22Rv1 (cell line): ENCODE measurements at regions not wholly inside any gene's neighbourhood (a gene's known extent, or its start where the extent isn't known, plus 50 kb on each side); places are given as distances from the start of the nearest gene placed in this dataset.

Experiments
- ZFX ChIP-seq: fragments of 450-650 bp; IDR thresholded peaks from 2 replicates; pipeline ENCODE4 v1.6.1; 2017; ENCODE audit warnings: antibody characterized with exemption, borderline replicate concordance
- TF ChIP-seq, protein P1 (sequence below): fragments of 450-650 bp; IDR thresholded peaks from 2 replicates; pipeline ENCODE4 v1.5.1; 2017; ENCODE audit warnings: mild to moderate bottlenecking

DNA sequence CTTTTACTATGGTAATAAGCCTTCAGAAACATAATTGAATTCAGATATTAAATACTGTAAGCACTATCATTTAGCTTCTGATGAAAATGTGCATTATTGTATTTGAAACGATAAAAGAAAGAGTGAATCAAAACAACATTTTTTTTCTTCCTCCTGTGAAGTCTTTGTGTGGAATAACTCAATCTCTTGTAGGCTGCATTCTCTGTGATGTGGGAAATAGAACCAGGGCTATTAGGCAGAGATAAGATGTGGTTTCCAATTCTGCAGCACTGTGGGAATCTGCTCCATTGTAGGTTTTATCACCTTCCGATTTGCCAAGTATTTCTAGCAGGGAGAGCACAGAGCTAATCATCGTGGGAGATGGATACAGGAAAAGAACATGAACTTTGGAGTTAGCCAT, 624.5 kb downstream of the RBFOX1 start:
- TF ChIP-seq, protein P1, sequence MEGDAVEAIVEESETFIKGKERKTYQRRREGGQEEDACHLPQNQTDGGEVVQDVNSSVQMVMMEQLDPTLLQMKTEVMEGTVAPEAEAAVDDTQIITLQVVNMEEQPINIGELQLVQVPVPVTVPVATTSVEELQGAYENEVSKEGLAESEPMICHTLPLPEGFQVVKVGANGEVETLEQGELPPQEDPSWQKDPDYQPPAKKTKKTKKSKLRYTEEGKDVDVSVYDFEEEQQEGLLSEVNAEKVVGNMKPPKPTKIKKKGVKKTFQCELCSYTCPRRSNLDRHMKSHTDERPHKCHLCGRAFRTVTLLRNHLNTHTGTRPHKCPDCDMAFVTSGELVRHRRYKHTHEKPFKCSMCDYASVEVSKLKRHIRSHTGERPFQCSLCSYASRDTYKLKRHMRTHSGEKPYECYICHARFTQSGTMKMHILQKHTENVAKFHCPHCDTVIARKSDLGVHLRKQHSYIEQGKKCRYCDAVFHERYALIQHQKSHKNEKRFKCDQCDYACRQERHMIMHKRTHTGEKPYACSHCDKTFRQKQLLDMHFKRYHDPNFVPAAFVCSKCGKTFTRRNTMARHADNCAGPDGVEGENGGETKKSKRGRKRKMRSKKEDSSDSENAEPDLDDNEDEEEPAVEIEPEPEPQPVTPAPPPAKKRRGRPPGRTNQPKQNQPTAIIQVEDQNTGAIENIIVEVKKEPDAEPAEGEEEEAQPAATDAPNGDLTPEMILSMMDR: no peak
- no peak for TF ChIP-seq ZFX
